OCI-LY7 (cell line): ENCODE measurements at regions not wholly inside any gene's neighbourhood (a gene's known extent, or its start where the extent isn't known, plus 50 kb on each side); places are given as distances from the start of the nearest gene placed in this dataset.

Source experiments
- EZH2phosphoT487 ChIP-seq: fragments of 200-600 bp; sonication (generic); IDR thresholded peaks from 2 replicates; pipeline ENCODE4 v1.6.1; 2018; ENCODE audit warnings: low read depth, borderline replicate concordance, mild to moderate bottlenecking, mixed run types, antibody characterized with exemption, low read length, moderate library complexity, mixed read lengths
- TF ChIP-seq, protein P1 (sequence below): fragments of 200-600 bp; sonication (generic); conservative IDR thresholded peaks from 2 replicates; pipeline ENCODE4 v1.5.1; 2014; ENCODE audit warnings: mild to moderate bottlenecking, antibody characterized with exemption, low read length, moderate library complexity, mixed read lengths

DNA sequence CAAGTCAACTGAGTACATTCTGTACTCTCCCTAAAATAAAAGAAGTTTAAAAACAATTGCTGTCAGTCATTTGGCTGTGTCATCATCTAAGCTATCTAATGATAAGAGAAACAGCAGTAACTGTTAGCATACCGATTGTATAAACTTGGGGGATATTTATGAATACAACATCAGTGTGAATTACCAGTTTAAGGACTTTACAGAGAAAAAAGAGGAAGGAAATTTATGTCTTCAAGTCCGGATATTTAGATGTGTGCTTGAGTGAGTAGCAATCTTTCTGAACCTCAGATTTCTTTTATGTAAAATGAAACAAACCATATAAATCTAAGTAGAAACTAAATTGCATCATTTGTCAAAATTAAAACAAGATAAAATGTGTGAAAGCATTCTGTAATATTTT lies 1557.0 kb downstream of the MRPL39 start:
- TF ChIP-seq, protein P1, sequence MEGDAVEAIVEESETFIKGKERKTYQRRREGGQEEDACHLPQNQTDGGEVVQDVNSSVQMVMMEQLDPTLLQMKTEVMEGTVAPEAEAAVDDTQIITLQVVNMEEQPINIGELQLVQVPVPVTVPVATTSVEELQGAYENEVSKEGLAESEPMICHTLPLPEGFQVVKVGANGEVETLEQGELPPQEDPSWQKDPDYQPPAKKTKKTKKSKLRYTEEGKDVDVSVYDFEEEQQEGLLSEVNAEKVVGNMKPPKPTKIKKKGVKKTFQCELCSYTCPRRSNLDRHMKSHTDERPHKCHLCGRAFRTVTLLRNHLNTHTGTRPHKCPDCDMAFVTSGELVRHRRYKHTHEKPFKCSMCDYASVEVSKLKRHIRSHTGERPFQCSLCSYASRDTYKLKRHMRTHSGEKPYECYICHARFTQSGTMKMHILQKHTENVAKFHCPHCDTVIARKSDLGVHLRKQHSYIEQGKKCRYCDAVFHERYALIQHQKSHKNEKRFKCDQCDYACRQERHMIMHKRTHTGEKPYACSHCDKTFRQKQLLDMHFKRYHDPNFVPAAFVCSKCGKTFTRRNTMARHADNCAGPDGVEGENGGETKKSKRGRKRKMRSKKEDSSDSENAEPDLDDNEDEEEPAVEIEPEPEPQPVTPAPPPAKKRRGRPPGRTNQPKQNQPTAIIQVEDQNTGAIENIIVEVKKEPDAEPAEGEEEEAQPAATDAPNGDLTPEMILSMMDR, result no peak
- TF ChIP-seq EZH2phosphoT487, result no peak
